HG03378 (cell line): ENCODE measurements at regions not wholly inside any gene's neighbourhood (a gene's known extent, or its start where the extent isn't known, plus 50 kb on each side); places are given as distances from the start of the nearest gene placed in this dataset.
A peak's percentile ranks its signal among the peaks of the same experiment; 100 is the strongest.

ENCODE experiments used
- ATAC-seq: cut with Tn5 transposase; IDR thresholded peaks from one replicate; pipeline ENCODE4 v1.9.1; 2021; ENCODE audit warnings: mild to moderate bottlenecking, moderate library complexity; ENCODE audit not compliant: unreplicated experiment

GRCh38 chr1:162970021-162970420 is 99.1 kb upstream of the RGS4 start:
- ATAC-seq: no peak

- no peak for ATAC-seq
These were observed 102.5 kb upstream of the RGS4 start for GRCh38 chr1:162966613-162967012.

GRCh38 chr1:162964901-162965300 is 103.9 kb upstream of the CCDC190 start:
- ATAC-seq: no peak

- ATAC-seq: no peak
These were observed 95.9 kb upstream of the CCDC190 start for GRCh38 chr1:162956922-162957321.

GRCh38 chr1:162954824-162955223 is 93.8 kb upstream of the CCDC190 start:
- no peak for ATAC-seq

GRCh38 chr1:162952956-162953355 is 92.0 kb upstream of the CCDC190 start:
- ATAC-seq: no peak

- ATAC-seq: peak; percentile 97
These were observed 90.8 kb upstream of the CCDC190 start for GRCh38 chr1:162951553-162952315.

GRCh38 chr1:162950187-162950586 is 89.2 kb upstream of the CCDC190 start:
- ATAC-seq: no peak

GRCh38 chr1:162946701-162947100 is 85.7 kb upstream of the CCDC190 start:
- no peak for ATAC-seq

GRCh38 chr1:162944974-162945674 is 84.1 kb upstream of the CCDC190 start:
- no peak for ATAC-seq

- no peak for ATAC-seq
These were observed 82.6 kb upstream of the CCDC190 start for GRCh38 chr1:162943622-162944021.

- ATAC-seq: no peak
These were observed 82.1 kb upstream of the CCDC190 start for GRCh38 chr1:162942916-162943559.

GRCh38 chr1:162941024-162941423 is 80.0 kb upstream of the CCDC190 start:
- no peak for ATAC-seq

GRCh38 chr1:162939035-162939434 is 78.1 kb upstream of the CCDC190 start:
- ATAC-seq: no peak

- ATAC-seq: no peak
These were observed 76.9 kb upstream of the CCDC190 start for GRCh38 chr1:162937716-162938395.

GRCh38 chr1:162930976-162931560 is 70.1 kb upstream of the CCDC190 start:
- no peak for ATAC-seq

- no peak for ATAC-seq
These were observed 69.6 kb upstream of the CCDC190 start for GRCh38 chr1:162930532-162930931.

- no peak for ATAC-seq
These were observed 68.2 kb upstream of the CCDC190 start for GRCh38 chr1:162929177-162929576.

- ATAC-seq: no peak
These were observed 67.2 kb upstream of the CCDC190 start for GRCh38 chr1:162928141-162928540.

- no peak for ATAC-seq
These were observed 66.4 kb upstream of the CCDC190 start for GRCh38 chr1:162927421-162927820.

GRCh38 chr1:162926906-162927305 is 65.9 kb upstream of the CCDC190 start:
- no peak for ATAC-seq
